CD4-positive, alpha-beta T cell treated with Interleukin-6 for 4 hours (primary cell): ENCODE measurements at regions not wholly inside any gene's neighbourhood (a gene's known extent, or its start where the extent isn't known, plus 50 kb on each side); places are given as distances from the start of the nearest gene placed in this dataset.

Experiments
- DNase-seq: peaks from one replicate; pipeline ENCODE4 v3.0.0-alpha.2; 2020; ENCODE audit warnings: mixed read lengths

DNA sequence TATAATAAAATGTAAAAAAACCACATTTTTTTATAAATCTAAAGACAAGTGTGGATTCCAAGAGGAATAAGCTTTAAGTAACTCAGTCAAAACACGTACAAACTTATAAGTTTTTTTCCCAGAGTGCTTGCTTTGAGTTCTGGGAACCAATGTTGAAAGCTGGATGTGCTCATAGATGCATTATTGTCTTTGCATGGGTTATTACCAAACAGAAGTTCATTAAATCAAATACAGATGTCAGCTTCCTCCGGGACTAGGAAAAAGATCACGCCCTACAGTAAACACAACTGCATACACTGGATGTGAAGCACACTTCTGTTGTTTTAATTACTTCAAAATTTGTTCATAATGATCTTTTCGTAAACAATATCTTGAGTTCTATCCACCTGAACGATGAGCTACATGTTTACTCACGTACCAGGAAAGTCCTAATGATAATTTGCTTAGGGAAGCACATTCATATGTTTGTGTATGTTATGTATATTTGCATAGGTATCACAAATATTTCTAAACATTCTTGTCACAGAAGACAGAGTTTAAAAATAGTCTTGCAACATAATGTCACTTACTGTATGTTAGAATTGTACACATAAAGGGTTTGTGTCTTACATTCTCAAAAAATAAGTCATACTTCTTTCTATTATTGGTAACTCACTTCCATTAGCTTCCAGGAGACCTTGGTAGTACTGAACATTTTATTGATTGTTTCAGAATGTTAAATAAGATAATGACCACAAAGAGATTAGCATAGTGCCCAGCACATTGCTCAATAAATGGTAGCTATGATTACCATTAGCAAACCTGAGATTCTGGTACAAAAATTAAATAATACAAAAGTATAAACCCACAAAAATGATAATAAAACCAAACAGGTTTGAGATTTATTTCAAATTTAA lies 427.4 kb downstream of the CETN3 start:
- no peak for DNase-seq

DNA sequence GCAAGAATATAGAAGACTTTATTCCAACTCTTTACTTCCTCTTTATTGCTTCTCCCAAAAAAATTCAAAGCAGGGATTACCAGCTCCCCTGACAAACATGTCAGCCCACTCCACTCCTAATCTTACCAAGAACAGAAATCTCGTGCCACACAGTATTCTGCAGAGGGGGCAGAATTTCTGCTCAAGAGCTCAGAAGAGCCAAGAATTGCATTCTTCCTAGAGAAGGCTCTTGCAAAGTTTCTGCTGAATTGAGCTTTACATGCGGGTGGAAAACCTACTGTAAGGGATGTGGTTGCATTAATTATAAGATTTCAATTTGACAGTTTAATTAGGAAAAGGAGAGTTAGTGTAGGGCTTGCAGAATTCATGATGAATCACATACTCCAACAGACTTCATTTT lies 428.5 kb downstream of the CETN3 start:
- no peak for DNase-seq

DNA sequence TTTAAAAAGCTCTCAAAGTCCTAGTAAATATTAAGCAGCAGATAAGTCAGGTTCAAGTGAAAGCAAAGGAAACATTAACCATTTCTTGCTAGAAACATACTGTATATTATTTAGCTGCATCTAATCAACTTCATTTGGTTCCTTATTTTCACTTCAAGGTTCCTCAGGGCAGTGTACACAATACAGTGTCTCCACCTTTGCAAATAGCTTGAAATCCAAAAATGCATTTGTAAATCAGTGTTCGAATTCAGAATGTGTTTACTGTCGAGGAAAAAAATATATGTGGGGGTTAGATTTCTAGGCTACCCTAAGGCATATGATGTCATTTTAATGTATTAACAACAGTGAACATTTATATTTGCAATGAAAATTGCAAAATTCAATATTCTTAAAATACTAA lies 436.0 kb downstream of the CETN3 start:
- no peak for DNase-seq

GRCh38 chr5:89972901-89973300 lies 436.7 kb downstream of the CETN3 start:
- DNase-seq = no peak

DNA sequence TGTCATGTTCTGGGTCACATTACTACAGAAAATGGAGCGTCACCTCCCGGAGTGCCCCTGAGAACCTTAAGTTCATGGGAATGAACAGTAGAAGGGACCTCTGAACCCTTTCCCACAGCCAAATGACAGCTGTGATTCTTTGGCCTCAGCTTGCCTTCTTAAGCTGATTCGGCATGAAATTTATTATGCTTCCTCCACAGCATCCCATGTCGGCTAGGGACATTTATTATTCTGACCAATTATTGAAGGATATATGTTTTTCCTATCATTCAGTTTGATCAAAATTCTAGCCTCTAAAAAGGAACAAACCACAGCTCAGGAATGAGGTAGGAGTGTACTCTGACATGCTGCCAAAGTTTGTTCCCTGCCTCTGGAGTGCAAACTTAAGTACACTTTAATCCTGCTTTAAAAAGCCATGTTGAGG lies 440.6 kb downstream of the CETN3 start:
- no peak for DNase-seq

DNA sequence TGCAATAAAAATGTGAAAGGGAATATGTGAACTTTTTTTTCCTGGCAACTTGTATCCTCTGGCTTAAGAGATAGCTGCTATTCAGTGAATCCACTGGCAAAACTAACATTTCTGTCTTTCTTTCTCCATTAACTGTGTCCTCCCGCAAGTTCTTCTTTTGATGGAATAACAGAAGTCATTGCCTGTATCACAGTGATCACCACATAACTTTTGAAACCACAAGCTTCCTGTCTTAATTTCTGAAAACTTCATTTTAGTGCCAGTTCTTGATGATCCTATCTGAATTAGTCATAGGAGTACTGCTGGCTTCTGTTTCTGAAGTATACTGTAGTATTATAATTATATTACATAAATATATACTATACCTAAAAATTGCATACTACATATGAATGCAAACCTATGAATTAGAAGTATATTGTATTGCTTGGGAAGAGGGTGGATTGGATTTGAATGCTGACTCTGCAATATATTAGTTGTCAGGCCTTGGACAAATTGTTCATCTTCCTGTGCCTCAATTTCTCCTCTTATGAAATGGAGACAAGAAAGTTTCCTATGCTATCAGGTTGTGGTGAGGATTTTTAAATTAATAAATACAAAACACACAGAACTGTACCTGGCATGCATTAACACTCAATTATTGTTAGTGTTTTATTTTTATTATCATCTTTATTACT lies 441.6 kb downstream of the CETN3 start:
- DNase-seq = no peak

DNA sequence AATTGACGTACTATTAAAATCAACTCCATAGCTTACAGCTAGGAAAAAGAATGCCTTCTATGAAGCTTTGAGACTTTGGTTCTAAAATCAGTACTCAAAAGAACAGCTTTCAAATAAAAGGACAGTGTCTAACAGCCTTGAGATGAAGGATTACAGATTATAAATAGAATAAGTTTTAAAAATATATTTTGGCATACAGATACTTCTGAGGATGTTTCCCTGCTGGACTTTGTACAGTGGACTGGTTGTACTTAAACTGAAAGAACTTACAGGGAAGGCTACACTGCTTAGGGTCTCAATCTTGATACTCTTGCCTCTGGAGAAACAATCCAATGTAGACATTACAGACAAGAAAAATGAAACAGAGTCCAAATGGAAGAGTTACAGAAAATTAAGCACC lies 452.7 kb downstream of the CETN3 start:
- no peak for DNase-seq

- DNase-seq = no peak
Measured at GRCh38 chr5:89954916-89955315, 454.6 kb downstream of the CETN3 start.

GRCh38 chr5:89951876-89952275 lies 457.7 kb downstream of the CETN3 start:
- no peak for DNase-seq

DNA sequence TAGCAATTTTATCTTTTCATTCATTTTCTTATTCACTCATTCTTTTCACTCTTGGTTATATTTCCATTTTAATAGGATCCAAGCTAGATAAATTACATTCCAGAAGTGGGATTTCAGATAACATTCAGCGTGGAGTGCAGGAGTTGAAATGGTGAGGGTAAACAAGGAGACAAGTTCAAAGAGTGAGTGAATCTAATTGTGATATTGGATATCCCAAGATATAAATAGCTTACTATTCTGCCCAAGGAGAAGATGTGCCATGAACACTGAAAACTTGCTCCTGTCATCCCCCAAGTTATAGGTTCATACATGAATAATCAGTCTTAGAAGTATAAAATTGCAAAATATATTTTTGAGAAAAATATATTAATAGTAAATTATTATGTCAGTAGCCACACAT lies 459.3 kb downstream of the CETN3 start:
- DNase-seq = no peak

GRCh38 chr5:89948977-89949376 lies 460.6 kb downstream of the CETN3 start:
- DNase-seq = no peak

DNA sequence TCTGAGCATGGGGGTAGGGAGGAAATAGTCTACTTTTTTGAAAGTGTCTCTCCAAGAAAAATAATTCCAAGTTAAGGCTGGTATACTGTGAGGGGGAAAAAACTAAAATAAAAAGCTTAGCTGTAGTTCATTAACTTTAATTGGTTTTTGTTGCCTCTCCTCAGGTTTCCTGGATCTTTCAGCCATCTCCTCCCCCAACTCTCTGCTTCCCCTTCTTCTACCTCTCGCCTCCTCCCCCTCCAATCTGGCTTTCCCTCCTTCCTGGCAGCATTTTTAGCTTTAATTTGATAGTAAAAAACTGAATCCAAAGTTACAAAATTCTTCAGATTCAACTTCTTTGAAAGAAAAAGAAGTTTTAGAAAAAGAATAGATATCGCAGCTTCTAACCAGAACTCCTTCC lies 462.6 kb downstream of the CETN3 start:
- DNase-seq = no peak

DNA sequence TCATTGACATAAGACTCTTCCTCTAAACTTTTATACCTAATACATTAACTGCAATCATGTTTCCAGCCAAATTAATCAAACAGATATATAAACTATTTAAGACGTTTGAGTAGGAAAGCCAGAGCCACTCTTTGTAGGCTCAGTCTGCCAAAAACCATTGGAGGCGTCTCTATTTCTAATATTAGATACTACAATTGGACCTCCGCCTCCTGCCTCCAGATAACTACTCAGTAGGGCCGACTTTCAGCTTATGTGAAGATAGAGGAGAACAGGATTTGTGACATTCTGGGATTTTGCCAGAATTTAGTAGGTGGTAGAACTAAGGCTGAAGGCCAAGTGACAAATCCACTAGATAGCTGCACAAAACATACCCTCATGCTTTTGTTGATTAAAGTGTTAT lies 463.0 kb downstream of the CETN3 start:
- no peak for DNase-seq

DNA sequence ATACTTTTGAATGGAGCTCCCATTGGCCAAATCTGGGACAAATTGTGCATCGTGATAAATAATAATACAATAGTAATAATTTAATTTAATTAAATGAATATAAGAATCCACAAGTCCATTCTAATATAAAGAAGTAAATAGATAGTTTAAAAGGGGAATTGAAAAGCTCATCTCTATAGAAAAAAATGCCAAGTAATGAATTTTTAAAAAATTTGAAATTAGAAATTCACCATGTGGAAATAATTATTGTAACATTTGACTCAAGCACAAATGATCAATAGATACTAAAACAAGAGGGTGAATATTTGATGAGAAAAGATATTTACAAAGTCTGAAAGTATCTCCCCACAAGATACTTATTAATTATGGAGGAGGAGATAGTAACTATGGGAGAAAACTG lies 467.4 kb downstream of the CETN3 start:
- no peak for DNase-seq

- DNase-seq = no peak
Measured at GRCh38 chr5:89936576-89936975, 473.0 kb downstream of the CETN3 start.

DNA sequence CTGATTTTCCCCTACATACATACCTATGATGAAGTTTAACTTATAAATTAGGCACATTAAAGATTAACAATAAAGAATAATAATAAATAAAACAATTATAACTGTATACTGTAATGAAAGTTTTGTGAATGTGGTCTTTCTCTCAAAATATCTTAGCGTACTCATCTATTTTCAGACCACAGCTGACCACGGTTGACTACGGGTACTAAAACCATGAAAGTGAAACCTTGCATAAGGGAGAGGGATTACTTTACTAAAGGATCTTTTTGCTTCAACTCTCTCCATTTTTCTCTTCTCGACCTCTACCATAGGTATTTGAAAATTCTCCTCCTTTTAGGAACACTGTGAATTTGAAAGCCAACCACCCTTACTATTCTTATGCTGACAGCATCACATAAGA lies 475.5 kb downstream of the CETN3 start:
- no peak for DNase-seq

- DNase-seq = no peak
Measured at GRCh38 chr5:89932771-89933181, 476.8 kb downstream of the CETN3 start.

DNA sequence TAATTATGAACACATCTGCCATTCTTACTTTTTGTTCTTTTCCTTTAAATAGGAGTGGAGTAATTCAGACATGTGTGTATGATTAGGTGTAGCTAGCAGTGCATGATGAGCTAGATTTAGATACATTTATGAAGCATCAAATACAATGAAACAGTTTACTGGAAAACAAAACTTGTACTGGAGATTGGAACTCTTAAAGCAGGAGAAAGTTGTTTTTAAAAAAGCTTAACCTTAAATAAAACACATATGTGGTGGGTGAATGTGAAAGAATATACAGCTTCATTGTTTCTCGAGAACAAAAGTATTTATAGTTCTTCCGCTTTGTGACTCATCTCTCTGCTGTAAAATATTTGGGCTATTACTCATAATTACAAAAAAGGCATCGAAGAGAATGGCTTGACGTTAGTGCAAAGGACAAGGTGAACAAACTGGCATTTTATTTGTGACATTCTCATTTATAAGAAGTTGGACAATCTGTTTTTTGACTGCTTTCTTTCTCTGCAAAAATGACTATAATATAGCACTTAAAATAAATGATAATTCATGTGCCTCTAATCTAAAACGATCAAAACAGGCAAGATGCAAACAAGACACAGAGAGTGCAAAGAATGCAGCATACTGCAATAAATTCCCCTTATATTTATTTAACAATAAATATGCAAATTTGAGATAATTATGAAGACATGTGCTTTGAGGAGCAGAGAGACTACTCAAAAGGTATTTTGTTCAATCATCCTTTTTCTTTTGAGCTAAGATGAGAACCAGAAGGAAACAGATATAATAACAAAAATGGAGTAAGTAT lies 478.8 kb downstream of the CETN3 start:
- no peak for DNase-seq

DNA sequence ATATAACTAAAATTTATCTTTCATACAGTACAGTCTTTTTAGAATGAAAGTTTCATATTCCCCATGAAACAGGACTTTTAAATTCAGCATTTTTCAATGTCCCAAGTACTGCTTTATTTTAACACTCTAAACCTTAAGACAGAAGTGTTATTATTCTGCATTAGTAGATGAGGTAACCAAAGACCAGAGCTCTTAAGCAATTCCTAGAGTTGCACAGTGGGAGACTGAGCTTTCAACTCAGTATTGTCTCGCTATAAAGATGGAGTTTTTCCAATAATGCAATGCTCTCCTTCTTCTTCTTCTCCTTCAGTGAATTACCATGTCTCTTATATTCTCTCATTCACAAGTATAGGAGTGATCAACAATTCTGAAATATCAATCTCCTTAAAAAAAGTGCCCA lies 479.7 kb downstream of the CETN3 start:
- no peak for DNase-seq

- no peak for DNase-seq
Measured at GRCh38 chr5:89929173-89929572, 480.4 kb downstream of the CETN3 start.

- DNase-seq = no peak
Measured at GRCh38 chr5:89922161-89922560, 487.4 kb downstream of the CETN3 start.

GRCh38 chr5:89917112-89917511 lies 492.4 kb downstream of the CETN3 start:
- DNase-seq = no peak

DNA sequence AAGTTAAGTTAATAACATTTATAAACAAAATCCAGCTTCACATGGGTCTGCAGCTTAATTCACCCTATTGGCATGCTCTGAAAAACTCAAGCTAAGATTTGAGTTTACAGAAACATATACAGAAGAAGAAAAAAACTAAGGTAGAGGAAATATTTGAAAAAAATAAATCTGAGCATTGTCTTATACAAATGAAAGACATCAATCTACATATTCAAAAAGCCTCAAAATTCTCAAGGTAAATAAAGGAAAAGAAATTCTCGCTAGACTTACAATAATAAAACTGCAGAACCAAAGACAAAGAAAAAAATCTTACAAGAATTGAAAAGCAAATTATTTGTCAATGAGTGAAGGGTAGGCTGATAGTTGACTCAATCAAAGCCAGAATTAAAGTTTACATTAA lies 493.4 kb downstream of the CETN3 start:
- no peak for DNase-seq

DNA sequence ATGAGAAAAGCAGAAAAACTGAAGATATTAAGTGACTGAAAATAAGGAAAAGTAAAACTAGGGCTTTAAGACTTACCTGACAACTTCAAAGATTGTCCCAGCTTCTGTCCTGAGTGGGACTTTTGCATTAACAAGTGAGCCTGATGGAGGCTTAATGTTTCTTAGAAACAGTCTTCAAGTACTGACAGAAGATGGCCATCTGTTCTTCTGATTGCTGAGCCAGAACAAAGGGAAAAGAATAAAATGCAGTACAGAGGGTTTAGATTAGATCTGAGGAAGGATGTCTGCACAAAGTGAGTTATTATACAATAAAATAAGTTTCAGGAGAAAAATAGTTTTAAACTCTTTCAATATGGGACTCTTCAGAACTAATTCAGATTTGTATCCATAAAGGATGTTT lies 500.7 kb downstream of the CETN3 start:
- no peak for DNase-seq
